OCI-LY1 (cell line): ENCODE measurements at regions not wholly inside any gene's neighbourhood (a gene's known extent, or its start where the extent isn't known, plus 50 kb on each side); places are given as distances from the start of the nearest gene placed in this dataset.

Experiments
- CTCF ChIP-seq: fragments of 200-600 bp; sonication (generic), shearing (Covaris generic); IDR thresholded peaks from 2 replicates; pipeline ENCODE4 v1.5.1; 2017; ENCODE audit warnings: mild to moderate bottlenecking, antibody characterized with exemption, low read length, moderate library complexity, mixed read lengths
- EZH2 ChIP-seq: fragments of 200-600 bp; sonication (generic), shearing (Covaris generic); IDR thresholded peaks from 2 replicates; pipeline ENCODE4 v1.8.0; 2017; ENCODE audit warnings: borderline replicate concordance, mixed run types, mild to moderate bottlenecking, antibody characterized with exemption, low read length, moderate library complexity, mixed read lengths

GRCh38 chr13:64234255-64234654, 2818.6 kb upstream of the PCDH20 start:
- TF ChIP-seq CTCF: no peak
- no peak for TF ChIP-seq EZH2
